ENCODE measurements at regions not wholly inside any gene's neighbourhood (a gene's known extent, or its start where the extent isn't known, plus 50 kb on each side); places are given as distances from the start of the nearest gene placed in this dataset.

DNA sequence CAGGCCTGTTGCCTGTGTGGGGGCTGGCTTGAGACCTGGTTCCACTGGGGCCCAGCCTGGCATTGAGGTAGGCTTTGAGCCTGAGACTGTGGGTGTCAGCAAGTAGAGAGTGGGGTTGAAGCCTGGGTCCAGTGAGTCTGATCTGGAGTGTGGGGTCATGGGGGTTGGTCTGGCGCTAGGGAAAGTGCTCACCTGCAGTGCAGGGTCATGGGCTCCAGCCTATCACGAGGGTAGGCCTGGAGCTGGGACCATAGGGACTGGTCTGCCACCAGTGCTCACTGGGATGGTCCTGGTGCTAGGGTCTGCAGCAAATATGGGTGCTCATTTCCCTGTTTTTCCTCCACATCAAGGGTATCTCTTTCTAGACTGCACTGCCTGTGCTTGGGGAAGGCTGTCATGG lies 95.4 kb upstream of the KLF14 start:
- Mint-ChIP-seq H3K27ac (no peak overlapping the region), H3K4me3 (no peak overlapping the region), H3K36me3 (ENCODE audit: low read depth) (peaks cover 2% of the 10 kb centered on the region), H3K4me1 (no peaks in the 10 kb centered on the region), H3K27me3 (peaks cover 14% of the 10 kb centered on the region)
- no peak for DNase-seq
- ATAC-seq: no peak
- peaks cover 7% of the 10 kb centered on the region for H3K9me3 ChIP-seq (ENCODE audit: control insufficient read depth, low read length, poor library complexity, severe bottlenecking)

DNA sequence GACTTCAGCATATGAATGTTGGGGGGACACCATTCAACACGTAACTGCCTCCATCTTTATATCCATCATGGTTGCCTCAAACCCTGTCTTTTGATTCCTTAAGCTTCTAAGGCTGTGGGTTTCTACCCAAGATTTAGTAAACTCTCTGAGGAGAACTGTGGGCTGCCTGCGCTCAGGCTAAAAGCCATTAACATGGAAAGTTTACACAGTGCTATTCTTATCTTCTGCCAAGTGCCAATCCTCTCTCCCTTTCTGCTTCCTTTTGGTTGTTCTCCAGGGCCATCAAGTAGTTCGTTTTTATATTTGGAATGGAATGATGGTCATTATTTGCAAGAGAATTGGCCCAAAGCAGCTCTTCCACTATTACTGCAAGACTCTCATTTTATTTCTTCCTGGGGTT lies 97.3 kb upstream of the KLF14 start:
- ATAC-seq: no peak
- no peak for DNase-seq
- Mint-ChIP-seq H3K27me3 (peaks cover 29% of the 10 kb centered on the region), H3K27ac (no peak overlapping the region), H3K4me1 (peaks cover 2% of the 10 kb centered on the region), H3K4me3 (no peak overlapping the region), H3K36me3 (ENCODE audit: low read depth) (peaks cover 7% of the 10 kb centered on the region)
- peaks cover 7% of the 10 kb centered on the region for H3K9me3 ChIP-seq (ENCODE audit: control insufficient read depth, low read length, poor library complexity, severe bottlenecking)

GRCh38 chr7:130831817-130832481 lies 97.9 kb upstream of the KLF14 start:
- peaks cover 4% of the 10 kb centered on the region for H3K9me3 ChIP-seq (ENCODE audit: control insufficient read depth, low read length, poor library complexity, severe bottlenecking)
- no peak overlapping the region for H3K27ac Mint-ChIP-seq
- H3K4me1 Mint-ChIP-seq: peaks cover 2% of the 10 kb centered on the region
- peaks cover 7% of the 10 kb centered on the region for H3K36me3 Mint-ChIP-seq (ENCODE audit: low read depth)
- no peak overlapping the region for H3K4me3 Mint-ChIP-seq
- no peak for DNase-seq
- ATAC-seq: no peak
- H3K27me3 Mint-ChIP-seq: peaks cover 30% of the 10 kb centered on the region

GRCh38 chr7:130838738-130839137 lies 104.7 kb upstream of the KLF14 start:
- peaks cover 52% of the 10 kb centered on the region for H3K27me3 Mint-ChIP-seq
- no peaks in the 10 kb centered on the region for H3K9me3 ChIP-seq (ENCODE audit: control insufficient read depth, low read length, poor library complexity, severe bottlenecking)
- no peak overlapping the region for H3K27ac Mint-ChIP-seq
- ATAC-seq (no peak), DNase-seq (no peak)
- peaks cover 6% of the 10 kb centered on the region for H3K36me3 Mint-ChIP-seq (ENCODE audit: low read depth)
- H3K4me1 Mint-ChIP-seq: peaks cover 9% of the 10 kb centered on the region
- no peak overlapping the region for H3K4me3 Mint-ChIP-seq

DNA sequence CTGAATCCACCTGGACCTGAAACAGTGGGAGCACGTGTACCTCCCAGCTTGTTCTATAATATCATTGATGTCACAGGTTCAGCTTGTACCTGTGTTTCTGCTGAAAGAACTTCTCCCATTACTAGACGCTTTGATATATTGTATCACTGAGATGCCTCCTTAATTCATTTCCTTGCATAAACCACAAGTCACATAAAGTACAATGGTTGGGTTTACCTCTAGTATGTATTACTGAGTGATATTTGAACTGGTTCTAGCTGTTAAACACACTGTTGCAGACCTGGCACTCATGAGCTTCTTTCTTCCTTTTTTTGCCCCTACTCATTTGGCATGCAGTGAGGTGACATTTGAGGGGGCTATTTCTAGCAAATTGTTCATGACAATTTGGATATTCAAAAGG lies 106.6 kb upstream of the KLF14 start:
- Mint-ChIP-seq H3K27ac (no peak overlapping the region), H3K27me3 (peaks cover 58% of the 10 kb centered on the region), H3K4me3 (no peak overlapping the region), H3K4me1 (peaks cover 6% of the 10 kb centered on the region), H3K36me3 (ENCODE audit: low read depth) (peaks cover 9% of the 10 kb centered on the region)
- DNase-seq (no peak), ATAC-seq (no peak)
- H3K9me3 ChIP-seq (ENCODE audit: control insufficient read depth, low read length, poor library complexity, severe bottlenecking): no peaks in the 10 kb centered on the region

DNA sequence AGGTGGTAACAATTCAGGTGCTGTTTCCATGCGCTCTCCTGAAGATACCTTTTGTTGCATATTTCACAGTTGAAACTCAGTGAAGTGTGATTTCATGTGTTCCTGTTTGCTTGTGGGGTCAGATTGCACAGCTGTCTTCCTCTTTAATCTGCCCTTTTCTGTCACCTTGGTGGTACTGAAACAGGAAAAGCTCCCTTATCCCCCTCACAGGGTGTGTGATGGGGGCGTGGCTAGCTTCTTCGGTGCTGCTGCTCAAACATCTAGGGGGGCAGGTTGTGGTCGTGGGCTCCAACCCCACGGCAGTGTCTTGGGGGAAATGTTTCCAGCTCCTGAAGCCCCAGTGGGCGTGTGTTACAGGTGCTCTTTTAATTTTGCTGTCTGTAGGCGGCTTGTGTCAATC lies 107.4 kb upstream of the KLF14 start:
- Mint-ChIP-seq H3K36me3 (ENCODE audit: low read depth) (peaks cover 4% of the 10 kb centered on the region), H3K27me3 (peaks cover 52% of the 10 kb centered on the region), H3K27ac (no peak overlapping the region), H3K4me1 (peaks cover 6% of the 10 kb centered on the region), H3K4me3 (no peak overlapping the region)
- ATAC-seq (peak; percentile 13), DNase-seq (no peak)
- no peaks in the 10 kb centered on the region for H3K9me3 ChIP-seq (ENCODE audit: control insufficient read depth, low read length, poor library complexity, severe bottlenecking)

- Mint-ChIP-seq H3K4me3 (no peak overlapping the region), H3K27ac (peak overlapping the region; percentile 32), H3K4me1 (peaks cover 6% of the 10 kb centered on the region), H3K27me3 (peaks cover 55% of the 10 kb centered on the region), H3K36me3 (ENCODE audit: low read depth) (peaks cover 4% of the 10 kb centered on the region)
- no peaks in the 10 kb centered on the region for H3K9me3 ChIP-seq (ENCODE audit: control insufficient read depth, low read length, poor library complexity, severe bottlenecking)
- DNase-seq: no peak
- no peak for ATAC-seq
Observed at GRCh38 chr7:130843703-130844102, 109.7 kb upstream of the KLF14 start.

DNA sequence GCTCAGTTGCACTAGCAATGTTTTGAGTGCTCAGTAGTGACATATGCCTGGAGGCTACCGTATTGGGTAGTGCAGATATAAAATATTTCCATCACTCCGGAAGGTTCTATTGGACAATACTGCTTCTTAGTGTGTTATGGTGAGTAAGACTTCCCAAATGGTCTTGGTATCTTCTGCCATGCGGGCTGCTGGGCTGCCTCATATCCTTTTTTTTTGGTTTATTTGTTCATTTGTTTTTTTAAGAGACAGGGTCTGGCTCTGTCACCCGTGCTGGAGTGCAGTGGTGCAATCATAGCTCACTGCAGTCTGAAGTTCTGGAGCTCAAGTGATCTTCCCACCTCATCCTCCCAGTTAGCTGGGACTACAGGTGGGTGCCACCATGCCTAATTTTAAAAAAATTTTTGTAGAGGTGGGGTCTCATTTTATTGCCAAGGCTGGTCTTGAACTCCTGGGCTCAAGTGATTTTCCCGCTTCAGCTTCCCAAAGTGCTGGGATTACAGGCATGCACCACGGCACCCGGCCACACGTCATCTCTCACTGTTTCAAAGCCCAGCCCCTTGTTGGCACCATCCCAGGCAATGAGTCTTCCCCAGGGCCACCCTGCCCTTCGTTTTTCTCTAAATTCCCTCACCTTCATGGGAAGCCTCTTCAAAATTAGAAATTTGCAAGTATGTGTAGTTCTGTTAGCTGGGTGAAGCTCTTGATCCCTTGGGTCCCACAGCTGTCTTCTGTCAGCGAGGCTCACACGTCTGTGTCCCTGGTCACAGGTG lies 111.0 kb upstream of the KLF14 start:
- H3K9me3 ChIP-seq (ENCODE audit: control insufficient read depth, low read length, poor library complexity, severe bottlenecking): no peaks in the 10 kb centered on the region
- ATAC-seq (no peak), DNase-seq (no peak)
- peaks cover 4% of the 10 kb centered on the region for H3K36me3 Mint-ChIP-seq (ENCODE audit: low read depth)
- H3K4me1 Mint-ChIP-seq: peaks cover 6% of the 10 kb centered on the region
- H3K27me3 Mint-ChIP-seq: peaks cover 54% of the 10 kb centered on the region
- no peak overlapping the region for H3K4me3 Mint-ChIP-seq
- no peak overlapping the region for H3K27ac Mint-ChIP-seq

DNA sequence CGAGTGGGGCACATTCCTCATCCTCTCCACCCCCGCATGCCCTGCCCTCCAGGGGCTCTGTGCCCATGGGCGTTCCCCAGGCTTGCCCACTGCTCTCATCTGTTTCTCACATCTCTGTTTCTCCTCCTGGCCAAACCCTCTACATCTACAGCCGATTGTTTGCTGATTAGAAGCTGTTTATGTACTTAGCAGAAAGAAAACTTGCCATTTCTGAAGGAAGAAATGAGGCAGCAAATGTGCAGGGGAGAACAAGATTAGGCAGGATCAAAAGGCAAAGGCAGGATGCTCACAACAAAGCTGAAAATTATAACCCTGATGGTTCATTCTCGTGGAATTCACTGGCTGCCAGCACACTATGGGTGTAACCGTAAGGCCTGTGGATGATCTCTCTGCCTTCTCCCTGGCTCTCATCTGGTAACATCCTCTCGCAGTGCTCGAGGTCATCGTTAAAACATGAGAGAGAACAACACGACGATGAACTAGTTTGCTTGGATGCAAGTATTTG lies 111.6 kb upstream of the KLF14 start:
- H3K4me1 Mint-ChIP-seq: peaks cover 3% of the 10 kb centered on the region
- no peak for ATAC-seq
- peaks cover 4% of the 10 kb centered on the region for H3K36me3 Mint-ChIP-seq (ENCODE audit: low read depth)
- DNase-seq: no peak
- H3K27me3 Mint-ChIP-seq: peaks cover 48% of the 10 kb centered on the region
- no peak overlapping the region for H3K4me3 Mint-ChIP-seq
- no peaks in the 10 kb centered on the region for H3K9me3 ChIP-seq (ENCODE audit: control insufficient read depth, low read length, poor library complexity, severe bottlenecking)
- no peak overlapping the region for H3K27ac Mint-ChIP-seq

- H3K4me1 Mint-ChIP-seq: peaks cover 2% of the 10 kb centered on the region
- peaks cover 16% of the 10 kb centered on the region for H3K27me3 Mint-ChIP-seq
- no peak overlapping the region for H3K27ac Mint-ChIP-seq
Observed at GRCh38 chr7:130849604-130850003, 115.6 kb upstream of the KLF14 start.

DNA sequence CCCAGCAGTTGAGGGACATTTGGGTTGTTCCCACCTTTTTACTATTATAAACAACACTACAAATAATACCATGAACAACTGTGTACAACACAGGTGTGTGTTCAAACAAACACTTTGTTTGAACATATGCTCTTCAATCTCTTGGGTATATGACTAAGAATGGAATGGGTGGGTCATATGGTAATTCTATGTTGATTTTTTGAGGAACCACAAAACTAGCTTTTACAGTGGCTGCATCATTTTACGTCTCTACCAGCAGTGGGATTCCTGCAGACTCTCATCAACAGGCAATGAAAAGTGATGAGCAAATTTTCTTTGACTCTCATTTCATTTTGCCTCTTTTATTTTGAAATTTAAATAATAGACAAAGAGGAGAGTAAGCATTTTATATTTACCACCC lies 116.9 kb upstream of the KLF14 start:
- Mint-ChIP-seq H3K27me3 (peaks cover 7% of the 10 kb centered on the region), H3K36me3 (ENCODE audit: low read depth) (no peaks in the 10 kb centered on the region), H3K27ac (peak overlapping the region; percentile 37), H3K4me1 (peaks cover 2% of the 10 kb centered on the region), H3K4me3 (no peak overlapping the region)
- H3K9me3 ChIP-seq (ENCODE audit: control insufficient read depth, low read length, poor library complexity, severe bottlenecking): no peaks in the 10 kb centered on the region
- no peak for ATAC-seq
- no peak for DNase-seq

More at GRCh38 chr7:130849604-130850003, 115.6 kb upstream of the KLF14 start:
- Mint-ChIP-seq H3K36me3 (ENCODE audit: low read depth) (peaks cover 2% of the 10 kb centered on the region), H3K4me3 (no peak overlapping the region)
- DNase-seq (no peak), ATAC-seq (no peak)
- no peaks in the 10 kb centered on the region for H3K9me3 ChIP-seq (ENCODE audit: control insufficient read depth, low read length, poor library complexity, severe bottlenecking)

- peak overlapping the region; percentile 53 for H3K27ac Mint-ChIP-seq
- H3K27me3 Mint-ChIP-seq: no peaks in the 10 kb centered on the region
- H3K36me3 Mint-ChIP-seq (ENCODE audit: low read depth): peaks cover 2% of the 10 kb centered on the region
- no peak for ATAC-seq
- DNase-seq: no peak
- H3K4me3 Mint-ChIP-seq: no peak overlapping the region
- peaks cover 5% of the 10 kb centered on the region for H3K9me3 ChIP-seq (ENCODE audit: control insufficient read depth, low read length, poor library complexity, severe bottlenecking)
- H3K4me1 Mint-ChIP-seq: peaks cover 2% of the 10 kb centered on the region
Observed at GRCh38 chr7:130852867-130853266, 118.9 kb upstream of the KLF14 start.

GRCh38 chr7:130853503-130854279 lies 119.7 kb upstream of the KLF14 start:
- peaks cover 5% of the 10 kb centered on the region for H3K9me3 ChIP-seq (ENCODE audit: control insufficient read depth, low read length, poor library complexity, severe bottlenecking)
- Mint-ChIP-seq H3K36me3 (ENCODE audit: low read depth) (peaks cover 4% of the 10 kb centered on the region), H3K27ac (no peak overlapping the region), H3K4me1 (peaks cover 2% of the 10 kb centered on the region), H3K4me3 (no peak overlapping the region), H3K27me3 (no peaks in the 10 kb centered on the region)
- ATAC-seq: no peak
- no peak for DNase-seq
